ENCODE measurements at regions not wholly inside any gene's neighbourhood (a gene's known extent, or its start where the extent isn't known, plus 50 kb on each side); places are given as distances from the start of the nearest gene placed in this dataset.

DNA sequence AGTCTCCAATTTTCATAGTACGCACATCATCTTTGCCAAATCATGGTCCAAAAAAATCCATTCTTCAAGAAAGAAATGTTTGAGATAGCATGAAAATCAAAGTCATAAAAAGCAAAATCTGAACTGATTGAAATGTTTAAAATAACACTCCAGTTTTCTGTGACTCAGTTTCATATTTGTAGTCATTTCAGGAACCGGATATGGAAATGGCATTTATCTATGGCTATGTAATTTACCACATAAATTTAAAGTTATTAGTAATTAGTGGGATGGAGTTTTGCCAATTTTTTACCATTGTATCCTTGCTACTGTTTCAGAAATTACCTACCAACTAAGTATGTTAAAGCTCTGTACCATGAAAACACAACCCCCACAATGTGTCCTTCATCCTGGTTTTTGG is 456.6 kb upstream of the ACVR2A start:
- no peaks in the 10 kb centered on the region for H3K27me3 Mint-ChIP-seq (ENCODE audit: low read depth)
- H3K23me2 ChIP-seq (ENCODE audit: insufficient read length, low read depth, low read length, poor library complexity, severe bottlenecking) = no peaks in the 10 kb centered on the region
- no peaks in the 10 kb centered on the region for H3K9me3 Mint-ChIP-seq

More for the DNA sequence above, 456.6 kb upstream of the ACVR2A start:
- H3K27ac ChIP-seq (ENCODE audit: insufficient read length, low read depth, low read length) = no peak overlapping the region
- DNase-seq = no peak
- Mint-ChIP-seq H3K4me1 (peaks cover 6 to 7% of the 10 kb centered on the region in 2 experiments), H3K4me3 (no peak overlapping the region), H3K36me3 (ENCODE audit: insufficient read depth in 1 of 3, low read depth in 3 of 3) (peaks cover 0 to 1% (median 0%) of the 10 kb centered on the region in 3 experiments; a peak in 1 of 7 replicates), H3K27ac (no peak overlapping the region)
- H3K23ac ChIP-seq (ENCODE audit: insufficient read length, low read depth, low read length) = no peak overlapping the region
- no peak overlapping the region for H3K14ac ChIP-seq (ENCODE audit: insufficient read depth, low read length)
- H4K8ac ChIP-seq (replicated peaks; ENCODE audit: insufficient read length, low read depth, low read length) = no peak overlapping the region
- no peak overlapping the region for H3K4ac ChIP-seq (ENCODE audit: low read depth, low read length)
- no peak for TF ChIP-seq CTCF (conservative IDR thresholded peaks at IDR 0.05)
- H2BK15ac ChIP-seq (ENCODE audit: low read depth, low read length) = no peak overlapping the region
- H2BK5ac ChIP-seq (ENCODE audit: insufficient read length, low read length) = no peak overlapping the region
- H3K56ac ChIP-seq (ENCODE audit: insufficient read length, low read depth, low read length) = no peak overlapping the region
- H2BK20ac ChIP-seq (ENCODE audit: low read depth, low read length, poor library complexity, severe bottlenecking) = no peak overlapping the region
- no peak overlapping the region for H2BK120ac ChIP-seq (ENCODE audit: low read depth, low read length, poor library complexity, severe bottlenecking)
- H3K4me2 ChIP-seq (ENCODE audit: insufficient read depth, insufficient read length, low read length) = no peak overlapping the region
- no CpG with 5 or more reads among the region's 2 CpGs for WGBS (ENCODE audit: extremely low coverage, insufficient read length, low lambda C conversion rate)
- H2AFZ ChIP-seq (ENCODE audit: low read length) = no peak overlapping the region
- H4K5ac ChIP-seq (ENCODE audit: insufficient read length, low read depth, low read length) = no peak overlapping the region
- no peak overlapping the region for H2AK5ac ChIP-seq (ENCODE audit: insufficient read length, low read length)
- no peak overlapping the region for H3K9ac ChIP-seq (ENCODE audit: extremely low read depth, insufficient read length, low read length)
- no peaks in the 10 kb centered on the region for H3K79me1 ChIP-seq (ENCODE audit: insufficient read depth, low read depth, low read length, poor library complexity, severe bottlenecking)
- no peaks in the 10 kb centered on the region for H3K4me1 ChIP-seq (ENCODE audit: insufficient read depth, low read length)
- H2BK12ac ChIP-seq (ENCODE audit: insufficient read length, low read depth, low read length) = no peak overlapping the region
- H3K9me3 ChIP-seq (ENCODE audit: control insufficient read depth, low read depth, low read length) = no peaks in the 10 kb centered on the region
- H3K79me2 ChIP-seq (ENCODE audit: insufficient read depth, low read length) = no peaks in the 10 kb centered on the region
- H4K20me1 ChIP-seq (ENCODE audit: control insufficient read depth, insufficient read depth, insufficient read length) = no peaks in the 10 kb centered on the region
- no peak overlapping the region for H3K18ac ChIP-seq (ENCODE audit: insufficient read length, low read depth, low read length)
- H4K91ac ChIP-seq (ENCODE audit: insufficient read length, low read depth, low read length) = no peak overlapping the region
- H3T11ph ChIP-seq (ENCODE audit: low read length) = no peak overlapping the region
- no peaks in the 10 kb centered on the region for H3K27me3 ChIP-seq (ENCODE audit: insufficient read depth, low read length)
